B cell (primary cell): ENCODE measurements at regions not wholly inside any gene's neighbourhood (a gene's known extent, or its start where the extent isn't known, plus 50 kb on each side); places are given as distances from the start of the nearest gene placed in this dataset.

Source experiments
- EZH2 ChIP-seq: IDR thresholded peaks from 2 replicates; pipeline ENCODE4 v1.6.1; 2012; ENCODE audit warnings: borderline replicate concordance, low read depth, mild to moderate bottlenecking, moderate library complexity, low read length; ENCODE audit not compliant: insufficient read depth, poor library complexity, severe bottlenecking
- TF ChIP-seq, protein P1 (sequence below): fragments of 200-600 bp; IDR thresholded peaks from one replicate; pipeline ENCODE4 v1.8.0; 2022; ENCODE audit warnings: antibody characterized with exemption, mild to moderate bottlenecking

DNA sequence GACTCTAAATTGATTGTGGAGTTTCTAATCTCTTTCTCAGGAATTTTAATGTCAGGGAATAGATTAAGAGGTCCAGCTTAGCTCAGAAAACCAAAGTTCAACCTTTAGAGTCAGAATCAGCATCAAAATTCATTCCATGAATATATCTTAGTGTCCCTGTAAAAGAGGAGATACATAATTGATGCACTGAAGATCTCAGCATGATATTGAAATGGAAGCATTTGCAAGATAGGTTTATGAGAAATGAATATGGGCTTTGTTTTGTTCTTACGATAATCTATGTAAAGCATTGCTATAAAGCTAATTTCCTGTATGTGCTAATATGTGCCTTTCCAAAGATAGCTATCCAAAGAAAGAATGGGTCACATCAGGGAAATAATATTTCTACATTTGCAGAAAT lies 404.5 kb upstream of the HSF2 start:
- TF ChIP-seq EZH2 = no peak
- TF ChIP-seq, protein P1, sequence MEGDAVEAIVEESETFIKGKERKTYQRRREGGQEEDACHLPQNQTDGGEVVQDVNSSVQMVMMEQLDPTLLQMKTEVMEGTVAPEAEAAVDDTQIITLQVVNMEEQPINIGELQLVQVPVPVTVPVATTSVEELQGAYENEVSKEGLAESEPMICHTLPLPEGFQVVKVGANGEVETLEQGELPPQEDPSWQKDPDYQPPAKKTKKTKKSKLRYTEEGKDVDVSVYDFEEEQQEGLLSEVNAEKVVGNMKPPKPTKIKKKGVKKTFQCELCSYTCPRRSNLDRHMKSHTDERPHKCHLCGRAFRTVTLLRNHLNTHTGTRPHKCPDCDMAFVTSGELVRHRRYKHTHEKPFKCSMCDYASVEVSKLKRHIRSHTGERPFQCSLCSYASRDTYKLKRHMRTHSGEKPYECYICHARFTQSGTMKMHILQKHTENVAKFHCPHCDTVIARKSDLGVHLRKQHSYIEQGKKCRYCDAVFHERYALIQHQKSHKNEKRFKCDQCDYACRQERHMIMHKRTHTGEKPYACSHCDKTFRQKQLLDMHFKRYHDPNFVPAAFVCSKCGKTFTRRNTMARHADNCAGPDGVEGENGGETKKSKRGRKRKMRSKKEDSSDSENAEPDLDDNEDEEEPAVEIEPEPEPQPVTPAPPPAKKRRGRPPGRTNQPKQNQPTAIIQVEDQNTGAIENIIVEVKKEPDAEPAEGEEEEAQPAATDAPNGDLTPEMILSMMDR = no peak
